ENCODE measurements at regions not wholly inside any gene's neighbourhood (a gene's known extent, or its start where the extent isn't known, plus 50 kb on each side); places are given as distances from the start of the nearest gene placed in this dataset.
A peak's percentile ranks its signal among the peaks of the same experiment; 100 is the strongest.

DNA sequence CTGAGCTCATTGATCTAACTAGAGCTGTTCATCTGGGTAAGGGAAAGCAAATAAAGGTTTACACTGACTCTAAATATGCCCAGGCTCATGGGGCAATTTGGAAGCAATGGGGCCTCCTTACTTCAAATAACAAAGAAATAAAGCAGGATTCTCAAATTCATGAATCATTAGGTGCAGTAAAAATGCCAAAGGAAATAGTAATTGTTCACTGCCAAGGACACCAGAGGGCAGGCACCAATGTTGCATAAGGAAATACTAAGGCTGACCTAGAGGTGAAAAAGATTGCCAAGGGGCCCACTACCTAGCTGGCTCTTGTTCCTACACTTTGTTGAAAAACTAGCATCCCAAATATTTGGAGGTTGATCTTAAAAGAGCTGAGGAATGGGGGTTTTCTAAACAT, 1686.7 kb upstream of the MIR17HG start:
- intact Hi-C loops (cut with DNase I) = no loop called here
- no peak for DNase-seq (ENCODE audit: low spot score)

DNA sequence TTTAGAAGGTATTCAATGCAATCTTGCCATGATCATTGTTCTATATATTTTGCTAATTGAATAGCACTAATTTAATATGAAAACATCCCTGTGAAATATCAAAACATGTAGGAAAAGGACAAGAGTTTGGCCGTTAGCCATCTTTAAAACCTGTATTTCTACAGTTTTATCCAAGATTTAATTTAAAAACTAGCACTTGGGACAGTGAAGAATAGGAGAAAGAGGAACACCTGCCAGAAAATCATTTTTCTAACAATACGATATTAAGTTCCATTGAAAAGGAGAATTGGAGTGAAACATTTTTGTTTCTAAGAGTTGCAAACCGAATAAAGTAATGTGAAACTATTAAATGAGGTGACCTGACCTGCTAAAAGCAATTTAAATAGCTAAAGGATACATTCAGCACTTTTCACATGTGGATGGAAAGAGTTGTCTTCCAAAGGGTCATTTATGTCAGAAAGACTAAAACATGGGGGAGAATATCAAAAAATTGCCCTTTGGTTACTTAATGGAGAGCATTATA, 1673.6 kb upstream of the MIR17HG start:
- intact Hi-C loops (cut with DNase I) = no loop called here
- DNase-seq (ENCODE audit: low spot score) = no peak

DNA sequence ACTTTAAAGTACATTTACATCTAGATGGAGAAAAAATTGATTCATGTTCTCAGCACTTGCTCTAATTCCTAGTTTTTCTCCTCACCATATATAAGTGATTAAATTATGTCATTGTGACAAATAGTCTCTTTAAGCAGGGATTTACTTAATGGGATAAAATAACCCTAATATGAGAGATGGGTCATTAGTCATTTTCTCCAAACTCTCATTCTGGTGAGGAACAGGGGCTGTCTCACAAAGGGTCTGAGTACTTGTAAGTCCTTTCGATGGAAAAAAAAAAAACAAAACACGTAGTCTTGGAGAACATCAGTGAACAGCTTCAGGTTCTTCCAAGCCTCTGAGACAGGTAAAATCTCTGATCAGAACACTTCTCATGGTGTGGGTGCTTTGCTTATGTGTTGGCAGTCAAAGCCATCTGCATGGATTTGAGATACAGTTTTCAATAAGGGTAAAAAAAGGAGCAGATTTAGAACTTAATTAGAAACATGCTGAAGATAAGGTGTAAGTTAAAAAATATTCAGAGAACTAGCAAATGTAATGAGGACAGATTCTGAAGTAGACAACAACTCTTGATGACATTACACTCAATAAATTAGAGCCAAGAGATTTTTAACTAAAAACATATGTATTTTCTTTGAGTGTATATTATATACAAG, 1668.9 kb upstream of the MIR17HG start:
- intact Hi-C loops (cut with DNase I) = no loop called here
- no peak for DNase-seq (ENCODE audit: low spot score)

DNA sequence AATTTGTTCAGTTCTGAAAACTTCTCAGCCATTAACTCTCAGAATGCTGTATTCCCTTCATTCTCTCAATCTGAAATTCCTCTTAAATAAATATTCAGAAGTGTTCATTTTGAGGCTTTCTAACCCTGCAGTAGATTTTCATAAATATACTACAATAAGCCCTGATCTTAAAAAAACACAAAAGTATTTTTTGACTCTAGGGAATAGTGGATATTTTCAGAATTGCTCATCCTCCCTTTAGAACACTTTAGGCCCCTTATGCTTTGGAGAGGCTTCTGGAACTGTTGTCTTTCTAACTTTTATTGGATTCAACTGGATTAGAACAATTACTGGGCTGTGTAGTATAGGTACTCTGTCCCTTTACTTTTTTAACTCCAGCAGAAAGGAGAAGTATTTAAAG, 1662.6 kb upstream of the MIR17HG start:
- DNase-seq (ENCODE audit: low spot score) = no peak
- intact Hi-C loops (cut with DNase I) = no loop called here

DNA sequence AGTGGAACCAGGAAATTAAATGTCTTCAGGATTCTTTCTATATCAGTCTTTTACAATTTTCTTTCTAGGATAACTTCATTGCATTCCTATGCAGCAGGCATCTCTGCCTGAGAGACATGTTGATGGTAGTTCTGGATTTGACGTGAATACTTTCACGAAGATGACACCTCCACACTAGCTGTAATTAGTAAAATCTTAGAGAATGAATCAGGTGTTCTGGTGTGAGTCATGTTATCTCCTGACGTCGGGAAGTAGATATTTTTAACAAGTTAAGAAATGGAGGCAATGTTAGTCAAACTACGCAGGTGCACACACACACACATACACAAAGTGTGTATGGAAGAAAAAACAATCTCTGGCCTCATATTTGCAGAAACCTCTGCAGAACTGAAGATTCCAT, 1661.3 kb upstream of the MIR17HG start:
- no peak for DNase-seq (ENCODE audit: low spot score)
- intact Hi-C loops (cut with DNase I) = no loop called here

DNA sequence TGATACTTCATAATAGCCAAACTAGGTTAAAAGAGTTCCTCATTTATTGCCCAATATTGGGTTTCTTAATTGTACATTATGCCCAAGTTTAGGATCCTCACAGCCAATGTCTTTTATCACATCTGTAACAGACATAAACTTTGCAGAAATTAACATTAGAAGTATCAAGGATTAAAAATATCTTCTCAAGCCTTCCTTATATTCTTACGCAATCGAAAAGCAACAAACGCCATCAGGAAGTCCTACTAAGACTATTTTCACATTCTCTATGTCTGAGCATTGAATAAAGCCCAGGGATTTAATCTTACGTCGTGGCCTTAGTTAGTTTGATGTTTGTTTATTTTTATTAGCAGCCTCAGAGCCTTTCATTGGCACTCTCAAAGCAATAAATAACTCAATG, 1660.4 kb upstream of the MIR17HG start:
- no peak for DNase-seq (ENCODE audit: low spot score)

DNA sequence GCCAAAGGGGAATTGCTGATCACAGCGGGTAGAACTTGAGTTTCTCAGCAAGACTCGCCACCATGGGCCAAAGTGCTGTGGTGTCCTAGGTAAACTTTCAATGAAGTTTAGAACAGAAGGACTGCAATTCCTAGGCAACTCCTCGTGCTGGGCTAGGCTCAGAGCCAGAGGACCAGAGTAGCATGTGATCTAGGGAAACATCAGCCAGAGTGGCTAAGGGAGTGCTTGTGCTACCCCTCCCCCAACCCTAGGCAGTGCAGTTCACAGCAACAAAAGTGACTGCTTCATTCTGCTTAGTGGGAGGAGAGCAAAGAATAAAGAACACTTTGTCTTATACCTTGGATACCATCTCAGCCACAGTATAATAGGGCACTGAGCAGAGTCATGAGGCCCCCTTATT, 1658.6 kb upstream of the MIR17HG start:
- intact Hi-C loops (cut with DNase I) = no loop called here
- no peak for DNase-seq (ENCODE audit: low spot score)

More for the DNA sequence above, 1660.4 kb upstream of the MIR17HG start:
- intact Hi-C loops (cut with DNase I) = no loop called here

DNA sequence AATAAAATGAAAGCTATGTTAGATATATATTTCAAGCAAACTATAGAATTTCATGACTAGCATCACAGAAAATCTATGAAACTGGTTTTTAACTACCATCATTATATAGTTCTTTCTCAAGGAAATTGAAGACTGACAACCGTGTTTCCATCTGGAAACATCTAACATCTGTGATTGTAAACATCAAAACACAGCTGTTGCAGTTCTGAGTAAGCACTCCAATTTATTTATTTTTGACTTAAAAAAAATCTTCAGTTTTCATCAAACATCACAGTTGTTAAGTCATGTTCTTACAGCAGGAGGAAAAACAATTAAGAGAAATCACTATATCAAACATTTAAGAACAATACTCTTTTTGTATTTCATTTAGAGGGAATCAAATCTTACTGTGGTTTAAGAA, 1653.0 kb upstream of the MIR17HG start:
- DNase-seq (ENCODE audit: low spot score) = no peak
- intact Hi-C loops (cut with DNase I) = no loop called here

DNA sequence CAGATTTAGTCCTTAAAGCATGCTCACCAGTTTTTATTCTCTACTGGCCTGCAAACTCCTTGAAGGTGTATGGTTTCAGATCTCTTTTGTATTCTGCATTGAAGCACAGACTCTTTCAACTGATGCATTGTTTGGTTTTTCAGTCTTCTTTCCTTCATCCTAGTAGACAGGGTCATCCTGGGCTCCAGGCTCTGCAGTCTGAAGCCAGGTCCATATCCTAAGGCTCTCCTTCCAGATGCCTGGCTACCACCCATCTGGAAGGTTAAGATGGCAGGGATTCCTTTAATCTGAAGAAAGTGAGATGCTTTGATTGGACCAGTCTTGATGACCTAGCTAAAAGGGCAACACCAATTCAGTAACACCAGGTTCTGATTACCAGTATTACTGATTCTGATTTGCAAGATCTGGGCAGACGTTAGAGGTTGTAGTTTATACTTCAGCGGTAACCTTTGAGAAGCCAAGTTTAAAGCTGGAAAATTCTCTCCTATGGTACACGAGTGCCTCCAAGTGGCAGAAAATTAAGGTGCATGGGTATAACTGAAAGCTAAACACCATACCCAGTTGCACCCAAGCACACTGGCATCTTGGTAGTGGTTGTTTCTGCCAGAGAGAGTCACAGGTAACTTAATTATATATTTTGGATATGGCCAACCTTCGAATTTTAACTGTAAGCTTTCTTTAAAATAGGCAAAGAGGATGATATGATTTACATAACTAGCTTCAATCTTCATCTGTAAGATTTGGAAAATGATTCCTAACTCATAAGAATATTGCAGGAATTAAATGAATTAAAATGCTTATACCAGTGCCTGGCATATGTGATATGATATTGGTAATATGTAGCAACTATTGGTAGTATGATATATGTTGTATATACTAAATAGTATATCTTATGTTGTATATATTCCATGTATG, 1651.9 kb upstream of the MIR17HG start:
- intact Hi-C loops (cut with DNase I) = no loop called here
- DNase-seq (ENCODE audit: low spot score) = no peak

DNA sequence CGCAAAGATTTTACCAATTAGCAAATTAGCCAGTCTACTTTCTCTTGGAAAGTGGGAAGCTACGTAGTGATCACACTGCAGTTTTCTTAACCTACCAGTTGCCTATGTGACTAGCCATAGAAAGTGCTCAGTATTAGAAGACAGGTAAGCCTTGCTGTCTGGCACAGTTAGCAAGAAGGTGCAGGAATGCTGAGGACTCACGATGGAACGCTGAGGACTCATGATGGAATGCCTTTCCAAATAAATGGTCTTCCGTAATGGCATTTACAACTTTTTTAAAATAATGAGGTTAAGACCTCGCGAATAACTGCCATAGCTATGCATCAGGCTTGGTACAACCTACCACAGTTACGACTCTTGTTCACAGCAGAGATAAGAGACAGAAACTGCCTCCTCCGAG, 1645.6 kb upstream of the MIR17HG start:
- intact Hi-C loops (cut with DNase I) = no loop called here
- no peak for DNase-seq (ENCODE audit: low spot score)

DNA sequence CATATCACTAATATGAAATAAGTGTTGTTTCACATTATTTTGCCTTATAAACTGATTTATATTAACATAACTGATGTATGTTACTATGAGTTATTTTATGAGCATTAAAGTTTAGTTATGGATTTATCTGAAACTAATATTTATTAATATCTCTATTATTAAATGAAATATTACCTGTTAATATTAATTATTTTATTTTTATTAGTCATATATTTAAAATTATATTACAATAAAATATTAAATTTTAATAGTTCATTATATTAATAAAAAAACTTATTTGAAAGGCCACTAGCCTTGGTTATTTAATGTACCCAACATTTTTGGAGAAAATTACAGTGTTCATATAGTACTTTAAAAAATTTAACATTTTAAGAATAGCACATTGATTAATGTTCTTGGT, 1643.4 kb upstream of the MIR17HG start:
- intact Hi-C loops (cut with DNase I) = no loop called here
- no peak for DNase-seq (ENCODE audit: low spot score)

DNA sequence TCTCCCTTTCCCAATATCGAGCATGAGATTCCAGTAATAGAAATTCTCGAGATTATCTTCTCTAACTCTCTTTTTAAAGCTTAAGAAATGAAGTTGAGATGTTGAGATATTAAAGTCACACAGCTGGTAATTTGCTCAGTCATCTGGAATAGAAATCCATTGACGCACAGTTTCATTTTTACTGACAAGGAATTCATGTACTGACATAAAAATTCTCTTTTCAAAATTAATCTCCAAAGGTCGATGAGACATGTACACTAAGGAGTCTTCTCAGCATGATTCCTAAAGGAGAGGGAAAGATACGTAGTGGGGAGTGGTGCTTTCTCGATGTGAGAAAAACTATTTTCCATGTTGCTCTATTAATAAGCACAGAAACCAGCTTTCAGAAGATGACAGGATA, 1639.5 kb upstream of the MIR17HG start:
- intact Hi-C loops (cut with DNase I) = no loop called here
- DNase-seq (ENCODE audit: low spot score) = no peak

DNA sequence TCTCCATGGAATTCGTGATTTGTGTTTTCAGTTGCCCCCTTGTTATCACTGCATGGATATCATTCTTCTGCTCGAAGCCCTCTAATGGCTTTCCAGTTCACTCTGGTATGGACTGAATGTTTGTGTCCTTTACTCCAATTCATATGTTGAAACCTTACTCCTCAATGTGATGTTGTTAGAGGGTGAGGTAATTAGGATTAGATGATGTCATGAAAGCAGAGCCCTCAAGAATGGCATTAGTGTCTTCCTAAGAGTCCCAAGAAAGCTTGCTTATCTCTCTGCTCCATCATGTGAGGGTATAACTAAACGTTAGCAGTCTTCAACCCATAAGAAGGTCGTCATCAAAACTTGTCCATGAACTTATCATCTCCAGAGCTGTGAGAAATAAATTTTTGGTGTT, 1626.3 kb upstream of the MIR17HG start:
- intact Hi-C loops (cut with DNase I) = no loop called here
- no peak for DNase-seq (ENCODE audit: low spot score)

DNA sequence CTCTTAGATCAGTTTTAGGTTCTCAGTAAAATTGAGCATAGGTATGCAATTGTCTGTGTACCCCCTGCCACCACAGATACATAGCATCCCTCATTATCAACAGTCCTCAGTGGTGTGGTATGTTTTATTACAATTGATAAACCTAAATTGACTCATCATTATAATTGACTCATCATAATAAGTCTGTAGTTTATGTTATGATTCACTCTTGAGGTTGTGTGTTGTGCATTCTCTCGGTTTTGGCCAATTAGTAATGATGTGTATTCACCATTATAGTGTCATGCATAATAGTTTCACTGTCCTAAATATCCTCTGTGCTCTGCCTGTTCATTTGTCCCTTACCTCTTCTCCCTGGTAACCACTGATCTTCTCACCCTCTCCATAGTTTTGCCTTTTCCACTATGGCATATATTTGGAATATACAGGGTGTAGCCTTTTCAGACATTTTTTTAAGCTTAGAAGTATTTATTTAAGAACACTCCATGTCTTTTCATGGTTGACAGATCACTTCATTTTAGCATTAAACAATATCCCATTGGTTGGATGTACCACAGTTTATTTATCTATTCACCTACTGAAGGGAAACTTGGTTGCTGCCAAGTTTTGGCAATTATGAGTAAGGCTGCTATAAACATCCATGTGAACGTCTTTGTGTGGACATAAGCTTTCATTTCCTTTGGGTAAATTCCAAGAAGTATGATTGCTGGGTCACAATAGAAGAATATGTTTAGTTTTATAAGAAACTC, 1620.6 kb upstream of the MIR17HG start:
- intact Hi-C loops (cut with DNase I) = no loop called here
- no peak for DNase-seq (ENCODE audit: low spot score)

DNA sequence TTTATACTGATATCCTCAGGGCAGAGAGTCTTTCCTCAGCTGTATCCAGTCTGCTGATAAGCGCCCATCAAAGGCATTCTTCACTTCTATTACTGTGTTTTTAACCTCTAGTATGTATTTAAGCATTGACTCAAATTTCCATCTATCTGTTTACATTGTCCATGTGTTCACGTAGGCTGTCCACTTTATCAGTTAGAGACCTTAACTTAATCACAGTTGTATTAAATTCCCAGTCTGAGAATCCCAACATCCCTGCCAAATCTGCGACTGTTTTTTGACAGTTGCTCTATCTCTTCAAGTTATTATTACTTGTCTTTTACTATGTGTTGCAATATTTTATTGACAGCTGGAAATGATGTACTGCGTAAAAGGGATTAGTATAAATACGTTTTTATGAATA, 1613.7 kb upstream of the MIR17HG start:
- intact Hi-C loops (cut with DNase I) = no loop called here
- no peak for DNase-seq (ENCODE audit: low spot score)

DNA sequence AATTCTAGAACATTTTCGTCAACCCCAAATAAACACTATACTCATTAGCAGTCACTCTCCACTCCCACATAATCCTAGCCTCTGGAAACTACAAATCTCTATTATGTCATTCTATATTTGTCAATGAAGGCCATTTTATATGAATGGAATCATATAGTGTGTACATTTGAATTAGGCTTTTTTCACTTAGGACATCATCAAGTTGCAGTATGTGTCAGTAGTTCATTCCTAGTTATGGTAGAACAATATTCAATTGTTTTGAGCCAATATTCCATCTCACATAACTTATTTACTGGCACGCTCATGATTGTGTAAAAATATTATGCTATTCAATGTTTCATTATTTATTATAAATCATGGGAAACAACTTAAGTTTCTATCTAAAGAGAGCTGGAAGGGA, 1610.4 kb upstream of the MIR17HG start:
- intact Hi-C loops (cut with DNase I) = no loop called here
- DNase-seq (ENCODE audit: low spot score) = no peak

DNA sequence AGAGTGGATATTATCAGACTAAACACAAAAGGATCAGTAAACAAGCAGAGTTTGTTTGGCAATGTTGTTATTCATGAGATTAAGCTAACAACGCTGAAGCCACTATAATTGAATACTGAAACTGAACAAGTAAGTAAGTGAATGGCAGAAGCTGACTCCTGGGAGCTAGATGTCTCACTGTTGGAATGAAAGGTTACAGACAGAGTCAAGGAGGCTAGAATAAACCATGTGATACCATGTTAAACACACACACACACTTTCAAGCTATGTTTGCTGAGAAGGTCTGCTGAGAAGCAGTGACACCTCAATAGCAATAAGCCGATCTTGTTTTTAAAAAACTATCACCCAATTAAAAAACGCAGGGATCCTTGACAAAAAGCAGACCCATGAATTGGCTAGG, 1609.4 kb upstream of the MIR17HG start:
- intact Hi-C loops (cut with DNase I) = no loop called here
- no peak for DNase-seq (ENCODE audit: low spot score)

DNA sequence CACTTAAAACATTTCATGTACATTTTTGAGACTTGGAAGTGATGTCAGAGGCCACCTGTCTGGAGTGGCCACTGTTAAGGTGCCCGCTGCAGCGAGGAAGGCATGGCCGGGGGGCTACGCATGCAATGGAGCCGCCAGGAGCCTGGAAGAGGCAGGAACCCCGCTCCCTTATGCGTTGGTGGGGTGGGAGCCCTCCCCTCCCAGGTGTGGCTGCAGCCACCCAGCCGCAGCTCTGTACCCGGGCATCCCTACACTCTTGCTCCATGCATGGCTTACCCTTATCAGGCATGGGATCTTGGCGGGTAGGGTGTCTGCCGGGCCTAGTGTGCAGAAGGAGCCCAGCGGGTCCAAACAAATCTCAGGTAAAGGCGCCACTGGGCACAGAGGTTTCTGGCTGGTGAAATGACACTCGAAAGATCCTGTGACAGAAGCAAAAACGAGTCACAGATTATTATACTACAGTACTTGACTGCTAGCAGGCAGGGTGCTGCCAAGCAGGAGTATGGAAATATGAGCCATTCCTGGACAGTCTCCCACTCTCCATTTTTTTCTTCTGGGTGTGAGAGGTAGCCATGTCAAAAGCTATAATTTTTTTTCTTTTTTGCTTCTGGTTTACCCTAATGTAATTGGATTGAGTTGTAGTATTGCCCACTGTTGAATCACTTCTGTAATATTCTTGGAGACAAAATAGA, 1606.3 kb upstream of the MIR17HG start:
- intact Hi-C loops (cut with DNase I) = no loop called here
- DNase-seq (ENCODE audit: low spot score) = peak; percentile 60

DNA sequence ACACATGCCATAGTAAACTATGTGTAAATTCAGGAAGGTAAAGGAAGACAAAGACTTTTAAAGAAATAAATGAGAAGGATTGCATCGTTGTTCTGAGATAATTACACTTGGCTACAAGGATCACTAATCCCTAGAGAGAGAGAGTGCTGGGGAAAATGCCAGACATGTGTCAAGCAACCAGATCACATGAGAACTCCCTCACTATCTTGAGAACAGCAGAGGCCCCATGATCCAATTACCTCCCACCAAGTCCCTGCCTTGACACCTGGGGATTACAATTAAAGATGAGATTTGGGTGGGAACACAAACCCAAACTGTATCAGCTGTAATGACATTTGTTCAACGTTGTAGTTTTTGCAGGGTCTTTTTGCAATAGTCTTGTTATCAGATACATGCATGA, 1600.9 kb upstream of the MIR17HG start:
- intact Hi-C loops (cut with DNase I) = no loop called here
- no peak for DNase-seq (ENCODE audit: low spot score)

DNA sequence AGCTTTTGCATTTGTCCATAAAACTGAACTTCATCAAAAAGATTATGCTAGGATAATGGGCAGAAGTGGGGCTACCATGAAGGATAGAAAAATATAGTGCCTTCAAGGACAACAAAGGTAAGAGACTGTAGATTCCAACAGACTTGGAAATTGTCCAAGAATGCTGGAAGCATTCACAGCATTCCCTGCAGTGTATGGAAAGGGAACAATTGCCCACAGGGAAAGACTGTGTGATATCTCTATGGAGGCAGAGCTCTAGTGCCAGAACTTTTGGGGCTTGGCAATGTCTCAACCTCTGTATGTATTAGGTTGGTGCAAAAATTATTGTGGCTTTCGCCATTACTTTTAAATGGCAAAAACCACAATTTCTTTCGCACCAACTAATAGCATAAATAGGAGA, 1598.8 kb upstream of the MIR17HG start:
- intact Hi-C loops (cut with DNase I) = no loop called here
- DNase-seq (ENCODE audit: low spot score) = no peak

Measured in posterior vena cava (tissue), 2 donors.